GM21576 (cell line): ENCODE measurements at regions not wholly inside any gene's neighbourhood (a gene's known extent, or its start where the extent isn't known, plus 50 kb on each side); places are given as distances from the start of the nearest gene placed in this dataset.

Experiments
- ATAC-seq: cut with Tn5 transposase; IDR thresholded peaks from one replicate; pipeline ENCODE4 v1.9.1; 2021; ENCODE audit warnings: mild to moderate bottlenecking, moderate library complexity; ENCODE audit not compliant: unreplicated experiment

DNA sequence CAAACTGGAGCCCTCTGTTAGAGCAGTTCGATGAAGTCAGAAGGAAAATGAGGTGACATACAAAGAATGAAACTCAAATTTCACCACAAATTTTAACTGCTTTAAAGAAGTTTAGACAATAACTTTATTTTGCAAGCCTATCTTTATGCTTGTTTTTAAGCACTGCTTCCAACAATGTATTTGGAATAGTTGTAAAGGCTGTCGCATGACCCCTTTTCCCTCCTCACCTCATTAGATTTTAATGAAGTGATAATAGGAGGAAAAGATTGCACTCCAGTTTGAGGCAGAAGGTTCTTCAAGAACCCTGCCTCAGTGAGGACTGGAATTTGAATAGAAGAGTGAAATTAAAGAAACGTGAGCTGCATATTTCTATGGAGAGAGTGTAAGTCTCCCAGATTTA is 386.1 kb upstream of the NR3C2 start:
- ATAC-seq, result no peak

DNA sequence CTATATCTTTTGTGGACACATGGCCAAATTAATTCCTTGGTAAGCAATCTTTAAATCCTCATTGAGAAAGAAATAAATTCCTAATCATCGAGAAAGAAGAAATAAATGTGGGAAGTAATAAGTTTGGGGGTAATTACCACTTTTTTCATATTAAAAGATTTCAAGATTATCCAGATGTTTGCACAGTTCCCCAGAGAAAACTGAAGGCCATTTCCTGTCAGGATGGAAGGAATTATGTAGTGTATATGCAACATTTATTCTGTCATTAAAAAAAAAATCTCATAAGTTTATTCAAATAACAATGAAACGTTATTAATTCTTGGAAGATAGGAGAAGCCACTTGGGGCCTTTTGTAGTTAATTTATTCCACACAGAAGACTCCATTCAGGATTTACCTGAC is 385.6 kb upstream of the NR3C2 start:
- ATAC-seq, result no peak

DNA sequence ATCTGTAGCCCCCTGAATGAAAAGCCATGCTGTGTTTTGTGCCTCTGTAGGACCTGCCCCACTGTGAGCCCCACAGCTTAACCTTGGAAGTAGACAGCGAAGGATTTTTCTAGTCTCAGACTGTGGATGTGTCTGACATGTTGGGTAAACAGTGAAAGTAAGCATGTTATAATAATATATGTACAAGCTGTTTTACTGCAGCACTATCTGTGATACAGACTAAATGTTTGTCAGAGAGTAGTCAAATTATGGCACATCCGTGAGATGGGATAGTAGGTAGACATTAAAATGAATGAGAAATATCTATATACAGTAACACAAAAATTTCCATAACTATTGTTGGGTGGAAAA is 381.2 kb upstream of the NR3C2 start:
- ATAC-seq, result no peak

DNA sequence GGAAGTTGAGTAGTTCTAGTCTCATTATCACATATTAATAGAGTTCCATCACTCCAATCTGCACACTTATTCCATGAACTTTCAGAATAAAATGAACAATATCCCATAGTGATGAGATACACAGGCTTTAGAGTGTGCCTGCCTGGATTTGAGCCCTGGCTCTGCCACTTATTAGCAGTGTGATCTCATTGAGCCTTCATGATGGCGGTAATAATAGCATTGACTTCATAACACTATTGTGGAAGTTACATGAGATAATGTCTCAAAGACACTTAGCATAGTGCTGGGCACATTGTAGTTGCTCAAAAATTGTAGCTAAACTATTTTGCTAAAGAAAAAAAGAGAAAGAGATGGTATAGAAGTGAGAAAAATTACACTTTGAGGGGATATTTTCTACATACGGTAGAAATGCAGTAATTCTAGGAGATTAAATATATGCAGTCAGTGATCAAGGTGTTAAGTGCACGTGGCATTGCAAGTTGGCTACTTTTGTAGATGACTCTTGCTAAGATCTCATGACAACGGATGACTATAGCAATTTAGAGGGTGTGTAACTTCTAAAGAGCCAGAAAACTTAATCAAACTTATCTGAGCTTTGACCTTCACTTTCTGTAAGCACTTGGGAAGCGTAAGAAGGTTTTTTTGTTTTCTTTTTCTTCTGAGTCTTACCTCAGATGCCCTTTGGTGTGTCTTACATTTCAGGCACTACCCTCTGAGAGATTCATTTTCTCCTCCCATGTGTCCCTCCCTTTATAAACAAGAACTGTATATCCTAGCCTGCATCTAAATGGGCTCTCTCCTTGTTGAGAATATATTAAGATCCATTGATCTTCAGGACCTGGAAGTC is 380.6 kb upstream of the NR3C2 start:
- no peak for ATAC-seq

DNA sequence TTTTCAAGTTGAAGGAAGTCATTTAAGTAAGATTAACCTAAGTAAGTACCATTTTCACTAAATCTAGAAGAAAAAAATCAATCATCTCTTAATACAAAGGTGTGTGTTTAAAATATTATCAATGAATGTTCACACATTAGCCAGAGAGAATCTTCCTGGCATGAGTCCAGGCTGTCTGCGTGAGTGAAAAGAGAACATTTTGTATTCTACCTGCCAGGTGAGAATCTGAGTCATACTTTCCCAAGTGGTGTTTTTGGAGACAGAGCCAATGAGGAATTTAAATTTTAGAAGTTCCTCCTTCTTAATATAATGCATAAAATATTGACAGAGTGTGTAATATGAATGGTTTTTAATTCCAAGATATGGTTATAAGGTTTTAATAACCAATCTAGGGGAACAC is 371.8 kb upstream of the NR3C2 start:
- ATAC-seq, result no peak

DNA sequence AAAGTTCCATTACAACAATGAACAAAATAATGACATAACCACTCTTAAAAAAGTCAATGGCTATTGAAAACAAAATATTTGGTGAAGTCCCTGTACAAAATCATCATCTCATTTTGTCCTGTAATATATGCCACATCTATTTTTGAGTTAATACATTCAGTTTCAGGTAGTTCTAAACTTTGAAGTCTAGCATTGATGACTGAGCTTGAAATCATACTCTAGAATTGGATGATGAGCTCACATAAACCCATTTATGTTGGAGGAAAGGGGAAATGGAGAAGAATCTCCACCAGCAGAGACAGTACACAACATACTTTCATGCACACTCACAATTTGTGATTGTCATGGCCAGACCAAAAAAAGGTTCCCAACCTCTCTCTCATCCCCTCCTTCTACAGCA is 371.1 kb upstream of the NR3C2 start:
- ATAC-seq, result no peak

DNA sequence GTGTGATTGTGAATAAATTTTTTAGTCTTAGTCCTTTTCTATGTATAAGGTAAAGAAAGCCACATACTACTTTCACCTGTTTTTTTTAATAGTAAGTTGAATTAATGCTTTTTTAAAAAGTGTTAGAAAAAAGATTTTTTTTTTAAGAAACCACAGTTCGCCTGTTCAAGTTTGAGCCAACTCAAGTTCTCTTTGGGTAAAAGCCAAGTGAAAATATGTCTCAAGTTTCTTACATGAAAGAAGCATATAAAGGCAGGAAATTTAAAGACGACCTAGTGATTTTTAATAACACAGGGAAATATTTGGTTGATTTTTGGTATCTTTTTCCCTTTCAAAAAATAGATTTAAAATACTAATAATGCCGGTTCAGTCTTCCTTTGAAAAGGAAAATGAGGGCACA is 369.9 kb upstream of the NR3C2 start:
- ATAC-seq, result no peak

DNA sequence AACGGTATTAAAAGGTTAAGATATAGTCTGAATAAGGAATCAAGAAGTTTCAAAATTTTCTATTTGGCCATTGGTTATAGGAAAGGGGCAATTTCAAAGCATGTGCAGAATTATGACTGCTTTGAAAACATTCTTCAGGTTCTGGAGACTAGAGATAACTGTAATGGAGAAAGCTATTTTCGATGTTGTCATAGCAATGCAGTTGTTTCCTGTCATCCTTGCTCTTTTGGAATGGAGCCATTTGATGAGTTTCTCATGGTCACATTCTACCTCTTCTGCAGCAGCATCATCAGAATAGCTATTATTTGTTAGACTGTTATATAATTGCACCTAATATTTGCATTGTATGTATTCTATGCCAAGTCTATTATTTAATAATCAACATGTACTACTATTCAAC is 368.2 kb upstream of the NR3C2 start:
- ATAC-seq, result no peak

DNA sequence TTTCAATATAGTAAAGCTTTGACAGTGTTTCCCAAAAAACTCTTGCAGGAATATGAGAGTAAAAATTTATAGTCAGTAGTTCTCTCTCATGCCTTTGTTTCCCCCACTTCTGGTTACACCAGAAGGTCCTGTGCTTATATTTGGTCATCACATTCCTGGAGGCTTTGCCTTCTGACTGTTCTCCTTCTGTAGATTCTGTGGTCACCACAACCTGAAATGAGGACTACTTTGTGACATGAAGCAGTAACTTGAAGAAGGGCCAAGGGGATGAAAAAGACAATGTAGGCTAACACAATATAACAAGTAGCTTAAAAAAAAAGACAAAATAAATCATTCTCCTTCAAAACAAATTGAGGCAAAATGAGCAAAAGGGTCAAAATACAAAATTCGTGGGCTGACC is 366.2 kb upstream of the NR3C2 start:
- ATAC-seq, result no peak

DNA sequence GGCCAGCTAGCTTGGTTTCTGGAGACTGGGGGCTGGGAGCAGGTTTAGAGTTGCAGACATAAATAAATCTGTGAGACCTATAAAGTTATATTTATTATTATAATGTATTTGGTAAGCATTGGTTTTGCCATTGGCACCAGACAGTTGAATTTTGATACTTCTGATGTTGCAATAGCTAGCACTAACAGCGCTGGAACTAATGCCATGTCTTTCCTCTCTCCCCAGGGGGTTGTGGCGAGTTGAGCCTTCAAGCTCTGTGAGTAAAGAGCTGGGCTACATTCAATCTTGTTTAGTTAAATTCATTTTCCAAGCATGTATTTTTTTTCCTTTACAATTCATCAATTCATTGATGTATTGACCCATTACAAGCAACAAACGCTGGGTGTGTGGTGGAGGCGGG is 358.7 kb upstream of the NR3C2 start:
- no peak for ATAC-seq

DNA sequence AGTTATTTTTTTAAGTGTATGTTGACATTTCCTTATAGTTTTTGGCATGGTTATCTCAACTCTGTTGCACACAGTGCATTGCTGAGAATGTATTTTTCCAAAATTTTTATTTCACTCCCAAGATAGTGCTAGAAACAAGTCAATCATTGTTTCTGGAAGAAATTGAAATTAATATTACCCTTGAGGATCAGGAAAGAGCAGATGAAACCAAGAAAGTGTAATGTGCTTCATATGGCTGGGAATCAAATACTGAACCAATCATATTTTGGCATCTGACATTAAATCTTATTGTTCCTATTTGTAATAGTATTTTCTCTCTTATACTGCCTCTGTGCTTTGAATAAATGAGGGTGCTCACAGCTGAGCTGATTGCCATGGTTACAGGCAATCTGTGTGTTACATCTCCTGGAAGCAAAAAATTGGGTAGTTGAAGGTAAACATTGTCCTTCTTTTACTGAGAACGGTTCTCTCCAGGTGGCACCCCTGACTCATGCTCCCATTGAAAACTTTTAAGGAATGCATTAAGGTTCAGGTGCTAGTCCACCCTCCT is 358.2 kb upstream of the NR3C2 start:
- ATAC-seq, result no peak

DNA sequence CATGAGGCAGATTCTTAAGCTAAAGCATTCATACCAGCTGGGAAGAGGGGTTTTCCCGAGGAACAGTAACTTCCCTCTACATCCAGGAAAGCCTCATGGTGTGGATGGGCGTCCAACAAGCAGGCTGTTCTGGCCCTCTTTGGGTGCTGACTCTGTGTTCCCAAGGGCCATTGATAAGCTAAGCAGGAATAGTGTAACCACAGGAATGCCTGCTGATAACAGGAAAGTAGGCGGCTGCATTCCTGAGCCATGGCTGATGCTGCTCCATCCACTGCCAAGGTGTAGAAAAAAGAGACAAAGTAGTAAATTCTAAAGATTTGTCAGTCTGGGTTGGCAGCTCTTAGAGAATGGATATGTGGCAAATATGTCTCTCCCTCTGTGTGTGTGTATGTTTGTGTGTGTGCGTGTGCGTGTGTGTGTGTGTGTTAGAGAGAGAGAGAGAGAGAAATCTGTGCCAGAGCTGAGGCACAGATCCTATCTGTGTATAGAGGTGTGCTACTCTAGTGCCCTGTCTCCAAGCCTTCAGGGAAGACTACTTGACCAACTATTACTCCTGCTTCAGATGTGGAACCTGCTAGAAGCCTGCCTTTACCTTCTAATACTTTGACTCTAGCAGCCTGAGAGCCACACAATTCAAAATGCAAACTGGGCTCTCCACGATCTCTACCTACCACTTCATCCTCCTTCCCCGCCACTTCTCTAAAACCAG is 353.1 kb upstream of the NR3C2 start:
- no peak for ATAC-seq

DNA sequence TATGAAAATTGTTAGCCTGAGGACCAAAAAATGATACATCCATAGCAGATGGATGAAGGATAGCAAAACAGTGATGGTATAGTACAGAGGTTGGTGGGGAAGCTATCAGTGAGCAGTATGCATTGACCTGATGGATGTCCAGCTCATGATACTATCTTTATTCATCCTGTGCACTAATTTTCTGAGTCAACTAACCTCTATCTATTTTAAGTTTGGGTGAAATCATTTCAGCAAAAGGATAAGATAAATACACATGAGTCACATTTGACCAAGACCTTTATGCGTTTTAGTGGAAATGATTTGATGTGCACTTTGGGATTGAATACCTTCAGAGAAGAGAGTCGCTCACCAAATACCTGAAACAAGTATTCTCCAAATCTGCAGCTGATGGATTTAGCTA is 351.0 kb upstream of the NR3C2 start:
- no peak for ATAC-seq

DNA sequence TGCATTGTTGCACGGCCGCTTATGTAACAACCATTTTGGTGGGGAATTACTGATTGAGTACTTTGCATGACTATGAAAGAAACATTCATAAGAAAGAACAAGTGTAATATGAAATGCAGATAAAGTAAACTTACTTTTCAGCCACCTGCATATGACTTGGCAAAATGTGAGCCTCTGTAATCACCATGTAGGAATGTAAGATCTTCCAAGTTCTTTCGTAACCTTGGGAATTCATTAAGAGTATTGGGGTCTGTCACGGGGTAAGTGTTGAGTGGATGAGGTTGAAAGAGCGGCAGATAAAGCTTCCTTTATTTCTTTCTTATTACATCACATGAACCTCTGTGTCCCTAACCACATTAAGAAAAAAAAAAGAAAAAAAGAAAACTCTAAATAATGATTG is 348.5 kb upstream of the NR3C2 start:
- ATAC-seq, result no peak

DNA sequence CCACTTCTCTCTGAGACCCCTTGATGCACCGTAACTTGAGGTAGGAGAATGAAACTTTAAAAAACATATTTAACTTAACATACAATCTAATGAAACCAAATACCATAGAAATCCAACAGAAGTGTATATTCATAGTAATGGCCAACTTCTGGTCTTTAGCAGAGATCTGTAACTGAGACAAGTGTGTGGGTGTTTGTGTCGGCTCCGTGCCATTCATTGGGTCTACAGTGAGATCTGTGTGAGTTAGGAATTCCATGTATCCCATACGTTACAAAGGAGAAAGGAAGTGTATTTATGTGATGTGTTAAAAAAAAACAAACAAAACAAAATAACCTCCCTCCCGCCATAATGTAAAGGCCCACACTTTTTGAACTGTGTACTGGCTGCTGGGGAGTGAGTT is 348.0 kb upstream of the NR3C2 start:
- ATAC-seq, result no peak

DNA sequence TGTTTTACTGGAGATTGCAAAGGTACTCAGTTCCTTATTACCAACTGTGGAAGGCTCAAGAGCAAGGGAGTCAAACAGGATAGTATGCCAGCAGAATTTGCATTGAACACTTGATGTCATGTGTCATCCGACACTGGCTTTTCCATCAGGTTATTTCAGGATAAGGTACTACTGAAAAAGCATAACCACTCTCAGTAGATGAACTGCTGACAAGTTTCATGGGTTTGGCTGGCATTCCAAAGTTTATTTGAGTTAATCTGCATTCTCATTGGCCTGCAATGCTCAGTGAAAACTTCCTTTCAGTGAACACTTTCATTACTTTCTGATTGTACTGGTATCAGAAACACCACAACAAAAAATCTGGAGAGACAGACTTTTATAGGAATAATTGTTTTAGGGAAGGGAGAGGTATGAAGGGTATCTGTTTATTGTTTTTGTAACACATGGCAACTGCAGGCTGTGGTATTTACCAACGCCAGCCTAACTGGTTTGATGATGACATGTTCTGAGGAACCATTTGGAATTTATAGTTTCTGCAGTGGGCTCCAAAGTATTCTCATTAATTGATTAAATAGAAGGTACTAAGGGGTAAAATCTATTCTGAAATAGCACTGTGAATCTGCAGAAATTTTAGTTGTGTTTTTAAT is 345.7 kb upstream of the NR3C2 start:
- ATAC-seq, result no peak

DNA sequence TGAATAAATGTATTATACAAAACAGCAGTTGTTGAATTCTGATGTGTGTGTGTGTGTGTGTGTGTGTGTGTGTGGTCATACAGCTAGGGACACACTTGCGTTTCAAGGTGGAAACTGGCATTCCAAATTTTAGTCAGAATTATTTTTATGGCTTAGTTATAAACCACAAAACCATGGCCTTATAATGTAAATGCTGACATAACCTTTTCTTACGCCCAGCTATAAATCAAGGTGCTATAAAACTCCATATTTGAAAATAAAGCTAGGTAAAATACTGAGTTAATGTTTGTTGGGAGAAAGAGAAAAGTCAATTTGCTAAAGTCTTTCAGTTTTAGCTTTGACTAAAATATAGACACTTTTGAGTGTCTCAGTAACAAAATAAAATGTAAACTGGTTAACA is 345.1 kb upstream of the NR3C2 start:
- no peak for ATAC-seq

DNA sequence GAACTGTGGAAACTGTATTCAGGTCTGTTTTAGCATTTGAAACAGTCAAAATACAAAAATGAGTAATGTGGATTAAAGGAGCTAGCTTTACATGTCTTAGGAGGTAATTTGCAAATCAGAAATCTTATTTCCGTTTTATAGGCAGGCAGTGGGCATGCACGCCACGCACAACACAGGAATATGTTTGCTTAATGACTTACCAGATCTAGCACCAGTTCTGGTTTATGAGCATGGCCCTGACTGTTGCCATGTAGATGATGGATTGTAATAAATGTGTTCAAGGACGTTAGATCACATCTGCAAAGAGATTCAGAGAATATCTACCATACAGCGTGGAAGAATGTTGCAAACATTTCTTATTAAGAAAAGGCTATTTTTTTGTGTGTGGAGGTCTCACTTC is 344.5 kb upstream of the NR3C2 start:
- ATAC-seq, result no peak

DNA sequence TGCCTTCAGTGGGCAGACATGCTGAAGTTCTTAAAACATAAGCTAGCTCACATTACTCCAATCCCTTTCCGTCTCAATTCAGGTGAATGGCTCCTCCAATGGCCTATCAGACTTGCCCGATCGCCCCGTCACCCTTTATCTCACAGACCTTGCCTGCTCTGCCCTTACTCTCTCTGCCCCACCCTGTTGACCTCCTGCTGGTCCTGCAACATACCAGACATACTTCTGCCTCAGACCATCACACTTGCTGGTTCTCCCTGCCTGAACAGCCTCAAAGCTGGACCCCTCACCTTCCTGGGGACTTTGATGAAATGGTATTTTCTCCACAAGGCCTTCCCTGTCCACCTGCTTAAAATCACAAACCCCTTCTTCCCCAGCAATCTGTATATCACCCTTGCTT is 340.1 kb upstream of the NR3C2 start:
- no peak for ATAC-seq

DNA sequence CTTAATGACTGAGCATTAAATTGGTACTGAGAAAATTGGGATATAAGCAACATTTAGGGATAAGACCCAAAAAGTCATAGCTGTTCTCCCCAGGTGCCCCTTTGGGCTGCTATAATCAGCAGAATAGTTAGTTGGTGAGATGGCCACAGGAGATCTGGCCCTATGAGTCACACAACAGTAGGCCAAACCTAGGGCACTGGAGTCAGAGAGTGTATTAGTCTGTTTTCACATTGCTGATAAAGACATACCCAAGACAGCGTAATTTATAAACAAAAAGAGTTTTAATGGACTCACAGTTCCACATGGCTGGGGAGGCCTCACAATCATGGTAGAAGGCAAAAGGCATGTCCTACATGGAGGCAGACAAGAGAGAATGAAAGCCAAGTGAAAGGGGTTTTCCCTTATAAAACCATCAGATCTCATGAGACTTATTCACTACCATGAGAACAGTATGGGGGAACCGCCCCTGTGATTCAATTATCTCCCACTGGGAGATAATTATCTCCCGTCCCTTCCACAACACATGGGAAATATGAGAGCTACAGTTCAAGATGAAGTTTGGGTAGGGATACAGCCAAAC is 338.3 kb upstream of the NR3C2 start:
- ATAC-seq, result no peak

DNA sequence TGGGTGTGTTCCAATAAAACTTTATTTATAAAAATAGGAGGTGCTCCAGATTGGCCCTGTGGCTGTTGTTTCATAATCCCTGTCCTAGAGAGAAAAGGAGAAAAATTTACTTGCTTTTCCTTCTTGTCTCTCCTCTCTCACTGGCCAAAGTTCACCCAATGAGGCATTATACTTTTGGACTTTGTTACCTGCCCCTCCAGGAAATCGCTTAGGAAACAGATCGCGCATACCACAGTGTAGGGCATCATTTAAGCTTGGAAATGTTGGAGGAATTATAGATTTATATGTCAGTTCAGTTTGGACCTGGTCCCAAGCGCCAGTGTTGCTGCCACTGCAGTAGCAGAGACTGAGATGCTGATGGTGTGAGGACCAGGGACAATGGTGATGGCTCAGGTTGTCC is 337.6 kb upstream of the NR3C2 start:
- no peak for ATAC-seq
